Endothelial cell of umbilical vein (primary cell): ENCODE measurements at regions not wholly inside any gene's neighbourhood (a gene's known extent, or its start where the extent isn't known, plus 50 kb on each side); places are given as distances from the start of the nearest gene placed in this dataset.

Source experiments
- BruUV-seq: library from RNA; stranded (reverse); fragments of 400-500 nt; replicated peaks from 2 replicates; lab custom pipeline; 2021; lab: Mats Ljungman, UMichigan
- CTCF ChIA-PET: fragments of 300-600, 350-600 bp; sonication (Branson Sonifier 250); formaldehyde crosslinking; loops from one replicate; lab custom pipeline; 2021; ENCODE audit warnings: antibody characterized with exemption, inconsistent platforms; lab: Charles Lee
- POLR2A ChIA-PET: fragments of 300-600, 350-600 bp; sonication (Branson Sonifier 250); formaldehyde crosslinking; loops from one replicate; lab custom pipeline; 2021; ENCODE audit warnings: antibody characterized with exemption, inconsistent platforms; lab: Charles Lee
- DNase-seq: peaks from one replicate; pipeline ENCODE4 v3.0.0-alpha.2; 2011; ENCODE audit warnings: low read depth, low spot score
- FAIRE-seq: peaks from 2 replicates; lab custom pipeline; 2011; peaks lifted over from hg19 to GRCh38; lab: Jason Lieb, UNC
- H2AFZ ChIP-seq: 2 replicates; pipeline ENCODE4 v1.6.0; 2012; ENCODE audit warnings: low read depth, low read length, control low read depth, inconsistent platforms
- H3K27ac ChIP-seq: 2 replicates; pipeline ENCODE4 v1.5.1; 2011; ENCODE audit warnings: low read depth, mild to moderate bottlenecking, control low read depth, low read length, moderate library complexity; ENCODE audit not compliant: insufficient read depth
- H3K27me3 ChIP-seq, 2 experiments: 2 replicates each; pipeline versions ENCODE4 v1.6.0 to v1.6.1; 2011; ENCODE audit warnings: low read length in 2 of 2, mixed read lengths in 1 of 2; ENCODE audit not compliant: control insufficient read depth in 2 of 2, insufficient read depth in 2 of 2
- H3K36me3 ChIP-seq, 2 experiments: 2 replicates in 1 of 2; 3 replicates in 1 of 2; pipeline ENCODE4 v1.5.1; 2011; ENCODE audit warnings: low read length in 2 of 2, mild to moderate bottlenecking in 1 of 2, moderate library complexity in 1 of 2; ENCODE audit not compliant: control insufficient read depth in 2 of 2, insufficient read depth in 2 of 2; ENCODE audit errors: extremely low read depth in 1 of 2
- H3K4me1 ChIP-seq: 3 replicates; pipeline ENCODE4 v1.5.1; 2011; ENCODE audit warnings: mild to moderate bottlenecking, low read length; ENCODE audit not compliant: control insufficient read depth, insufficient read depth; ENCODE audit errors: extremely low read depth
- H3K4me2 ChIP-seq: 2 replicates; pipeline ENCODE4 v1.6.1; 2011; ENCODE audit warnings: low read length, control low read depth, mixed read lengths; ENCODE audit not compliant: insufficient read depth
- H3K4me3 ChIP-seq, 3 experiments: fragments of 200-600 bp in 1 of 3; sonication (generic), shearing (Covaris generic) in 1 of 3; replicated peaks in 1 of 3; 2 replicates each; pipeline ENCODE4 v1.5.1; 2011 to 2016; ENCODE audit warnings: control low read depth in 3 of 3, low read length in 3 of 3, mild to moderate bottlenecking in 2 of 3, inconsistent platforms in 1 of 3, low read depth in 1 of 3, moderate library complexity in 1 of 3; ENCODE audit not compliant: insufficient read depth in 1 of 3
- H3K79me2 ChIP-seq: 2 replicates; pipeline ENCODE4 v1.6.0; 2012; ENCODE audit warnings: low read length, inconsistent platforms; ENCODE audit not compliant: control insufficient read depth, insufficient read depth
- H3K9ac ChIP-seq: replicated peaks from 2 replicates; pipeline ENCODE3; 2011; ENCODE audit warnings: low read length, control low read depth; ENCODE audit not compliant: insufficient read depth; ENCODE audit errors: extremely low read depth
- H3K9me1 ChIP-seq: replicated peaks from 3 replicates; pipeline ENCODE4 v1.6.0; 2011; ENCODE audit warnings: mild to moderate bottlenecking, low read length; ENCODE audit not compliant: control insufficient read depth, insufficient read depth; ENCODE audit errors: extremely low read depth
- H3K9me3 ChIP-seq: replicated peaks from 2 replicates; pipeline ENCODE4 v1.5.1; 2012; ENCODE audit warnings: low read length, inconsistent platforms; ENCODE audit not compliant: control insufficient read depth, insufficient read depth
- H4K20me1 ChIP-seq: replicated peaks from 2 replicates; pipeline ENCODE3; 2011; ENCODE audit warnings: mild to moderate bottlenecking, low read length; ENCODE audit not compliant: control insufficient read depth, insufficient read depth; ENCODE audit errors: extremely low read depth
- EZH2 ChIP-seq: IDR thresholded peaks from 2 replicates; pipeline ENCODE4 v1.6.1; 2012; ENCODE audit warnings: borderline replicate concordance, low read depth, mild to moderate bottlenecking, moderate library complexity, low read length, inconsistent platforms; ENCODE audit not compliant: severe bottlenecking
- FOS ChIP-seq: IDR thresholded peaks from 2 replicates; pipeline ENCODE4 v1.6.1; 2011; ENCODE audit warnings: mild to moderate bottlenecking, low read length, moderate library complexity, borderline replicate concordance; ENCODE audit not compliant: insufficient read depth
- GATA2 ChIP-seq: IDR thresholded peaks from 2 replicates; pipeline ENCODE4 v1.7.0; 2011; ENCODE audit warnings: low read depth, mild to moderate bottlenecking, moderate library complexity, mixed read lengths, low read length; ENCODE audit not compliant: insufficient read length, insufficient read depth
- JUN ChIP-seq: IDR thresholded peaks from 2 replicates; pipeline ENCODE4 v1.6.1; 2011; ENCODE audit warnings: borderline replicate concordance, low read depth; ENCODE audit not compliant: insufficient read length, insufficient read depth
- MAX ChIP-seq: IDR thresholded peaks from 2 replicates; pipeline ENCODE4 v1.6.1; 2011; ENCODE audit not compliant: insufficient read depth, insufficient read length
- MYC ChIP-seq: IDR thresholded peaks from one replicate; pipeline ENCODE4 v1.6.1; 2011; ENCODE audit warnings: mild to moderate bottlenecking, low read depth, low read length
- POLR2A ChIP-seq: IDR thresholded peaks from 2 replicates; pipeline ENCODE4 v1.6.1; 2012; ENCODE audit warnings: low read depth, mild to moderate bottlenecking, control low read depth, low read length
- POLR2AphosphoS5 ChIP-seq: IDR thresholded peaks from 2 replicates; pipeline ENCODE4 v1.6.1; 2012; ENCODE audit warnings: low read depth, mild to moderate bottlenecking, control low read depth, low read length, moderate library complexity; ENCODE audit not compliant: insufficient read depth
- dilution Hi-C: fragments of 300-500 bp; cut with MboI; formaldehyde crosslinking; loops from one replicate; pipeline ENCODE4 v1.15.0; 2019; ENCODE audit warnings: low sequenced_read_pairs; ENCODE audit not compliant: extremely low pct_ligation_motif_present
- intact Hi-C: fragments of 100-400 bp; cut with micrococcal nuclease; formaldehyde crosslinking; loops from one replicate; pipeline ENCODE4 v1.10.0; 2022
- TF ChIP-seq, protein P1 (sequence below), 2 donors: IDR thresholded peaks; 1 replicate in 1 of 2; 2 replicates in 1 of 2; pipeline ENCODE4 v1.5.1; 2011; ENCODE audit warnings: low read length in 2 of 2, mild to moderate bottlenecking in 2 of 2, moderate library complexity in 2 of 2, control low read depth in 1 of 2, inconsistent platforms in 1 of 2, low read depth in 1 of 2; ENCODE audit not compliant: insufficient read depth in 1 of 2; ENCODE audit errors: extremely low read depth in 1 of 2

DNA sequence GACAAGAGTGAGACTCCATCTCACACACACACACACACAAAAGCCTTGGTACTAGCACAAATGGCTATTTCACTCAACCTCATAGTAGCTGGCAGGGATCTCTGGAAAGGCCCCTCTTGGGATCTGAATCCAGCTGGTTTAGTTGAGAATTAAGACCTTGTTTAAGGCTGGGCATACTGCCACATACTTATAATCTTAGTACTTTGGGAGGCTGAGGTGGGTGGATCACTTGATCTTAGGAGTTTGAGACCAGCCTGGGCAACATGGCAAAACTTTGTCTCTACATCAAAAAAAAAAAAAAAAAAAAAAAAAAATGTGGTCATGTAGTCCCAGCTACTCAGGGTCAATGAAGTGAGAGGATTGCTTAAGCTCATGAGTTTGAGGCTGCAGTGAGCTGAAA lies 628.3 kb downstream of the MMUT start:
- BruUV-seq: no TSS peak
- Histone ChIP-seq H3K4me1 (no peaks in the 10 kb centered on the region), H2AFZ (no peak overlapping the region), H3K27me3 (no peaks in the 10 kb centered on the region), H3K9ac (no peak overlapping the region), H3K79me2 (no peaks in the 10 kb centered on the region), H4K20me1 (no peaks in the 10 kb centered on the region), H3K4me3 (no peak overlapping the region), H3K9me3 (no peaks in the 10 kb centered on the region), H3K9me1 (no peaks in the 10 kb centered on the region), H3K36me3 (no peaks in the 10 kb centered on the region), H3K27ac (no peak overlapping the region), H3K4me2 (no peak overlapping the region)
- intact Hi-C loops (no loop called here), dilution Hi-C loops (no loop called here)
- no peak for FAIRE-seq
- CTCF ChIA-PET: no interaction called here
- TF ChIP-seq MAX: no peak
- TF ChIP-seq, protein P1, sequence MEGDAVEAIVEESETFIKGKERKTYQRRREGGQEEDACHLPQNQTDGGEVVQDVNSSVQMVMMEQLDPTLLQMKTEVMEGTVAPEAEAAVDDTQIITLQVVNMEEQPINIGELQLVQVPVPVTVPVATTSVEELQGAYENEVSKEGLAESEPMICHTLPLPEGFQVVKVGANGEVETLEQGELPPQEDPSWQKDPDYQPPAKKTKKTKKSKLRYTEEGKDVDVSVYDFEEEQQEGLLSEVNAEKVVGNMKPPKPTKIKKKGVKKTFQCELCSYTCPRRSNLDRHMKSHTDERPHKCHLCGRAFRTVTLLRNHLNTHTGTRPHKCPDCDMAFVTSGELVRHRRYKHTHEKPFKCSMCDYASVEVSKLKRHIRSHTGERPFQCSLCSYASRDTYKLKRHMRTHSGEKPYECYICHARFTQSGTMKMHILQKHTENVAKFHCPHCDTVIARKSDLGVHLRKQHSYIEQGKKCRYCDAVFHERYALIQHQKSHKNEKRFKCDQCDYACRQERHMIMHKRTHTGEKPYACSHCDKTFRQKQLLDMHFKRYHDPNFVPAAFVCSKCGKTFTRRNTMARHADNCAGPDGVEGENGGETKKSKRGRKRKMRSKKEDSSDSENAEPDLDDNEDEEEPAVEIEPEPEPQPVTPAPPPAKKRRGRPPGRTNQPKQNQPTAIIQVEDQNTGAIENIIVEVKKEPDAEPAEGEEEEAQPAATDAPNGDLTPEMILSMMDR (IDR thresholded peaks at IDR 0.05; ENCODE audit: extremely low read depth in 1 of 2, insufficient read depth in 1 of 2, low read depth in 1 of 2, low read length in 2 of 2): no peak
- no peak for TF ChIP-seq MYC
- no peak for TF ChIP-seq GATA2
- no peak for TF ChIP-seq JUN
- no peak for TF ChIP-seq POLR2AphosphoS5
- no peak for TF ChIP-seq POLR2A
- no peak for TF ChIP-seq EZH2
- no peak for TF ChIP-seq FOS
- POLR2A ChIA-PET: no interaction called here
- DNase-seq: no peak
